ENCODE measurements at regions not wholly inside any gene's neighbourhood (a gene's known extent, or its start where the extent isn't known, plus 50 kb on each side); places are given as distances from the start of the nearest gene placed in this dataset.

GRCh38 chr15:94070356-94071295 is 160.7 kb upstream of the MCTP2 start:
- Mint-ChIP-seq H3K4me3 (no peak overlapping the region), H3K36me3 (ENCODE audit: low read depth) (no peaks in the 10 kb centered on the region), H3K27ac (peak overlapping the region; percentile 85), H3K27me3 (ENCODE audit: low read depth, poor library complexity) (peaks cover 3% of the 10 kb centered on the region), H3K4me1 (peaks cover 21% of the 10 kb centered on the region), H3K9me3 (peaks cover 37% of the 10 kb centered on the region)
- no peak for TF ChIP-seq CTCF (IDR thresholded peaks at IDR 0.05)
- peak; percentile 13 for DNase-seq

GRCh38 chr15:94069844-94070243 is 161.5 kb upstream of the MCTP2 start:
- Mint-ChIP-seq H3K4me3 (no peak overlapping the region), H3K27me3 (ENCODE audit: low read depth, poor library complexity) (peaks cover 3% of the 10 kb centered on the region), H3K9me3 (peaks cover 41% of the 10 kb centered on the region), H3K4me1 (peaks cover 13% of the 10 kb centered on the region), H3K36me3 (ENCODE audit: low read depth) (no peaks in the 10 kb centered on the region), H3K27ac (no peak overlapping the region)
- no peak for DNase-seq
- TF ChIP-seq CTCF (IDR thresholded peaks at IDR 0.05) = no peak

- DNase-seq = no peak
- peaks cover 13% of the 10 kb centered on the region for H3K4me1 Mint-ChIP-seq
- no peak overlapping the region for H3K27ac Mint-ChIP-seq
- H3K9me3 Mint-ChIP-seq = peaks cover 41% of the 10 kb centered on the region
- no peaks in the 10 kb centered on the region for H3K36me3 Mint-ChIP-seq (ENCODE audit: low read depth)
- peaks cover 3% of the 10 kb centered on the region for H3K27me3 Mint-ChIP-seq (ENCODE audit: low read depth, poor library complexity)
- no peak overlapping the region for H3K4me3 Mint-ChIP-seq
- TF ChIP-seq CTCF (IDR thresholded peaks at IDR 0.05) = no peak
These were observed 164.6 kb upstream of the MCTP2 start for GRCh38 chr15:94066811-94067210.

- Mint-ChIP-seq H3K9me3 (peaks cover 41% of the 10 kb centered on the region), H3K27me3 (ENCODE audit: low read depth, poor library complexity) (no peaks in the 10 kb centered on the region), H3K27ac (no peak overlapping the region), H3K4me3 (no peak overlapping the region), H3K36me3 (ENCODE audit: low read depth) (no peaks in the 10 kb centered on the region), H3K4me1 (peaks cover 13% of the 10 kb centered on the region)
- DNase-seq = no peak
- TF ChIP-seq CTCF (IDR thresholded peaks at IDR 0.05) = no peak
These were observed 165.3 kb upstream of the MCTP2 start for GRCh38 chr15:94066046-94066445.

GRCh38 chr15:94064676-94065313 is 166.6 kb upstream of the MCTP2 start:
- Mint-ChIP-seq H3K27me3 (ENCODE audit: low read depth, poor library complexity) (no peaks in the 10 kb centered on the region), H3K36me3 (ENCODE audit: low read depth) (no peaks in the 10 kb centered on the region), H3K9me3 (peaks cover 37% of the 10 kb centered on the region), H3K4me3 (no peak overlapping the region), H3K27ac (no peak overlapping the region), H3K4me1 (peaks cover 2% of the 10 kb centered on the region)
- DNase-seq = no peak
- TF ChIP-seq CTCF (IDR thresholded peaks at IDR 0.05) = no peak

All from nephron progenitor cell (in vitro differentiated cells).